WTC11 (cell line): ENCODE measurements at regions not wholly inside any gene's neighbourhood (a gene's known extent, or its start where the extent isn't known, plus 50 kb on each side); places are given as distances from the start of the nearest gene placed in this dataset.

Experiments used
- ATAC-seq: fragments of 200-7000 bp; cut with Tn5 transposase; 2 replicates; pipeline ENCODE4 v1.10.0; 2021; ENCODE audit warnings: mild to moderate bottlenecking, moderate library complexity
- CTCF ChIA-PET: fragments of 300-600 bp; sonication (Branson Sonifier 250); formaldehyde crosslinking; loops from one replicate; lab custom pipeline; 2021; ENCODE audit warnings: antibody characterized with exemption; lab: Charles Lee
- POLR2A ChIA-PET: fragments of 350-600 bp; sonication (Branson Sonifier 250); formaldehyde crosslinking; loops from one replicate; lab custom pipeline; 2021; ENCODE audit warnings: antibody characterized with exemption; lab: Charles Lee
- DNase-seq: peaks from one replicate; pipeline ENCODE4 v3.0.0; 2021; ENCODE audit warnings: low spot score
- H3K27ac Mint-ChIP-seq: 2 replicates; pipeline ENCODE4 v1.8.0; 2021; ENCODE audit warnings: mixed read lengths
- H3K27me3 Mint-ChIP-seq: 2 replicates; pipeline ENCODE4 v1.8.0; 2021; ENCODE audit warnings: low read depth, mild to moderate bottlenecking, moderate library complexity, mixed read lengths
- H3K36me3 Mint-ChIP-seq: 2 replicates; pipeline ENCODE4 v1.8.0; 2021; ENCODE audit warnings: mixed read lengths
- H3K4me1 Mint-ChIP-seq: 2 replicates; pipeline ENCODE4 v1.8.0; 2022; ENCODE audit warnings: mixed read lengths
- H3K4me3 Mint-ChIP-seq: 2 replicates; pipeline ENCODE4 v1.8.0; 2021; ENCODE audit warnings: mild to moderate bottlenecking, moderate library complexity, mixed read lengths
- H3K9me3 Mint-ChIP-seq: 2 replicates; pipeline ENCODE4 v1.8.0; 2021; ENCODE audit warnings: mixed read lengths
- ATF3 ChIP-seq: sonication (generic); formaldehyde crosslinking; conservative IDR thresholded peaks from 2 replicates; pipeline ENCODE4 v1.8.1; 2022; ENCODE audit warnings: mild to moderate bottlenecking, missing genetic modification reagents
- ATF6 ChIP-seq: sonication (generic); formaldehyde crosslinking; IDR thresholded peaks from 2 replicates; pipeline ENCODE4 v1.8.1; 2023; ENCODE audit warnings: mild to moderate bottlenecking, missing genetic modification reagents
- CBFB ChIP-seq: sonication (generic); formaldehyde crosslinking; IDR thresholded peaks from 2 replicates; pipeline ENCODE4 v1.8.1; 2022; ENCODE audit warnings: mild to moderate bottlenecking, low read depth, missing genetic modification reagents
- E2F1 ChIP-seq: sonication (generic); formaldehyde crosslinking; IDR thresholded peaks from 2 replicates; pipeline ENCODE4 v1.8.0; 2022; ENCODE audit warnings: mild to moderate bottlenecking, missing genetic modification reagents
- FOXK1 ChIP-seq: sonication (generic); formaldehyde crosslinking; IDR thresholded peaks from 2 replicates; pipeline ENCODE4 v1.8.0; 2022; ENCODE audit warnings: mild to moderate bottlenecking, moderate library complexity, missing genetic modification reagents
- MLX ChIP-seq: sonication (generic); formaldehyde crosslinking; IDR thresholded peaks from 2 replicates; pipeline ENCODE4 v1.8.1; 2023; ENCODE audit warnings: mild to moderate bottlenecking, missing genetic modification reagents, moderate library complexity
- NFYB ChIP-seq: sonication (generic); formaldehyde crosslinking; conservative IDR thresholded peaks from 2 replicates; pipeline ENCODE4 v1.8.0; 2022; ENCODE audit warnings: low read depth, missing genetic modification reagents
- PRDM15 ChIP-seq: sonication (generic); formaldehyde crosslinking; IDR thresholded peaks from 2 replicates; pipeline ENCODE4 v1.8.0; 2022; ENCODE audit warnings: missing genetic modification reagents
- PREB ChIP-seq: sonication (generic); formaldehyde crosslinking; IDR thresholded peaks from 2 replicates; pipeline ENCODE4 v1.8.1; 2022; ENCODE audit warnings: mild to moderate bottlenecking, missing genetic modification reagents, moderate library complexity, borderline replicate concordance
- USF1 ChIP-seq: sonication (generic); formaldehyde crosslinking; IDR thresholded peaks from 2 replicates; pipeline ENCODE4 v1.8.0; 2022; ENCODE audit warnings: mild to moderate bottlenecking, missing genetic modification reagents
- ZBTB21 ChIP-seq: sonication (generic); formaldehyde crosslinking; IDR thresholded peaks from 2 replicates; pipeline ENCODE4 v1.8.1; 2023; ENCODE audit warnings: mild to moderate bottlenecking, missing genetic modification reagents, borderline replicate concordance
- ZBTB43 ChIP-seq: sonication (generic); formaldehyde crosslinking; IDR thresholded peaks from 2 replicates; pipeline ENCODE4 v1.8.1; 2023; ENCODE audit warnings: mild to moderate bottlenecking, missing genetic modification reagents
- ZNF232 ChIP-seq: sonication (generic); formaldehyde crosslinking; IDR thresholded peaks from 2 replicates; pipeline ENCODE4 v1.8.0; 2022; ENCODE audit warnings: mild to moderate bottlenecking, missing genetic modification reagents
- ZNF281 ChIP-seq: sonication (generic); formaldehyde crosslinking; IDR thresholded peaks from 2 replicates; pipeline ENCODE4 v1.8.0; 2023; ENCODE audit warnings: mild to moderate bottlenecking, missing genetic modification reagents

GRCh38 chr16:31693733-31694132, 166.0 kb downstream of the AHSP start:
- TF ChIP-seq ZNF281 (CRISPR knock-in tag): no peak
- no peak for TF ChIP-seq ATF3
- TF ChIP-seq PREB (CRISPR knock-in tag): no peak
- H3K4me1 Mint-ChIP-seq: no peaks in the 10 kb centered on the region
- ATAC-seq (no peak), DNase-seq (no peak)
- no peak overlapping the region for H3K27ac Mint-ChIP-seq
- H3K36me3 Mint-ChIP-seq: peaks cover 19% of the 10 kb centered on the region
- H3K27me3 Mint-ChIP-seq: peaks cover 23% of the 10 kb centered on the region
- peaks cover 31% of the 10 kb centered on the region for H3K9me3 Mint-ChIP-seq
- CTCF ChIA-PET: no interaction called here
- POLR2A ChIA-PET: no interaction called here
- H3K4me3 Mint-ChIP-seq: no peak overlapping the region

GRCh38 chr16:31694461-31694860, 166.8 kb downstream of the AHSP start:
- CTCF ChIA-PET: no interaction called here
- Mint-ChIP-seq H3K27ac (no peak overlapping the region), H3K4me1 (no peaks in the 10 kb centered on the region)
- TF ChIP-seq ZNF232 (CRISPR knock-in tag) (no peak), CBFB (CRISPR knock-in tag) (no peak), MLX (CRISPR knock-in tag) (no peak), ZBTB21 (CRISPR knock-in tag) (no peak), USF1 (CRISPR knock-in tag) (no peak), PRDM15 (no peak), FOXK1 (no peak), E2F1 (CRISPR knock-in tag) (no peak), ATF6 (CRISPR knock-in tag) (no peak), NFYB (CRISPR knock-in tag) (no peak), ZBTB43 (CRISPR knock-in tag) (no peak)
- TF ChIP-seq, all 79 proteins: peak for 0
- Mint-ChIP-seq H3K4me3 (no peak overlapping the region), H3K9me3 (peaks cover 24% of the 10 kb centered on the region), H3K36me3 (peaks cover 19% of the 10 kb centered on the region), H3K27me3 (peaks cover 21% of the 10 kb centered on the region)
- POLR2A ChIA-PET: no interaction called here
- no peak for ATAC-seq
- no peak for DNase-seq
